Raji (cell line): ENCODE measurements at regions not wholly inside any gene's neighbourhood (a gene's known extent, or its start where the extent isn't known, plus 50 kb on each side); places are given as distances from the start of the nearest gene placed in this dataset.
A peak's percentile ranks its signal among the peaks of the same experiment; 100 is the strongest.

ENCODE experiments used
- POLR2A ChIP-seq: IDR thresholded peaks from 2 replicates; pipeline ENCODE4 v1.6.1; 2011; ENCODE audit warnings: low read depth, low read length, control low read depth; ENCODE audit not compliant: insufficient read depth

GRCh38 chr5:134468921-134469400 is 56.5 kb upstream of the JADE2 start:
- TF ChIP-seq POLR2A = no peak

DNA sequence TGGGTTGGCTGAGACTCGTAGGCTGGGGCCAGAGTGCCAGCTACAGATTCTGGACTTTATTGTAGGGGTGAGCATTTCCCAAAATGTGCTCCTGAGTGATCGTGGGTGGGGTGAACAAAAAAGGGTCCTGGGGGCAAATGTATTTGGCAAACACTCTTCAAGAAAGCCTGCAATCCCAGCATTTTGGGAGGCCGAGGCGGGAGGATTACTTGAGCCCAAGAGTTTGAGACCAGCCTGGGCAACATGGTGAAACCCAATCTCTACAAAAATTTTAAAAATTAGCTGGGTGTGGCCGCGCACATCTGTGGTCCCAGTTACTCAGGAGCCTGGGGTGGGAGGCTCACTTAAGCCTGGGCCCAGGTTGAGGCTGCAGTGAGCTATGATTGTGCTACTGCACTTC is 55.5 kb upstream of the CDKN2AIPNL start:
- TF ChIP-seq POLR2A = no peak

DNA sequence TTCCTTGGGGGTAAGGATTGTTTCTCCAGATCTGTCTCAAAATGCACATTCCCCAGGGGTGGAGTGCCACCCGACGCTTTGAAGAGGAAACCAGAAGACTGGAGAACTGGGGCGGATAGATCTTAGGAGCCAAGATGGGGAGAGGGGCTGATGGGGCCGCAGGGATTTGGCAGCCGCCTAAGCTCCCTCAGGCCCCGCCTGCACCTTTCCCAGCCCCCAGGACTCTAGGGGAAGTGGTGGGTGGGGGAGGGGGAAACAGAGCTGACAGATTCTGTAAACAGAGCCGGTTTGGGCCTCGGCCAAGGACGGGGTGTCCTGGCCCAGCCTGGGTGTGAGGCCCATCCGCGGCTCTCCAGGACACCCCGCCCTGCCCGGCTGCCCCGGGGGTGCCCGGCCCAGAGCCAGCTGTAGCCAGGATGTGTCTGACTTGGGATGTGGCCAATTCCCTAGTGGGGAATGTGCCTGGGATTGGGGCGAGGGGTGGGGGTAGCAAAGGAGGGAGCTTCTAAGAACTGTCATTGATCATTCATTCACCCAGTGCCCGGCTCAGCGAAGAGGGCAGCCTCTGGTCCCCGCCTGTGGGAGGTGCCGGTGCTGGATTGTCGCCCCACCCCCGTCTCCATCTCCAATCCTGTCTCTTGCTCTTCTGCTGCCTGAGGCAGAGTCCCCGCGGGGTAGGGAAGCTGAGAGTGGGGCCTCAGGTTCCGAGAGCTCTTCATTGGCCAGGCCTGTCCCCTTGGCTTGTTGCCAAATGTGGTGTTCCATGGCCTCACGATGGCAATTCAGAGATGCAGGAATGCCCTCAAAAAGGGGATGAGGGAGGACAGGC is 54.8 kb upstream of the CDKN2AIPNL start:
- no peak for TF ChIP-seq POLR2A

DNA sequence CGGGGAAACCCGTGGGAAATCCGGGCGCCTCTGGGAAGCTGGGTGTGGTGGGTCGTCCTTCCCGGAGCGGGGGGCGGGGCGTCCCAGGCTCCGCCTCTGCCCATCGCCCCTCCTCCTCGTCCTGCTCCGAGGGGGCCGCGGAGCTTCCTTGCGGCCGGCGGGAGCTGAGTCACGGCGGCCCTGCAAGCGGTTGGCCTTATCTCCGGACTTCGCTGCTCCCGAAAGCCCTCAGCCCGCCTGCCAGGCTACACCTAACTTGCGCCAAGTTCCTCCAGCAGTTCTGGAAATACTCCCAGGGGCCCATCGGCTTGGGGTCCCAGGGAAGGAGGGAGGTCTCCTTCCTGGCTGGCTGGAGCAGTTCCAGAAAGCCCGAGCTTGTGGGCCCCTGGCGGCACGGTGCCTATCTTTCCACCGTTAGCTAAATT is 54.1 kb upstream of the CDKN2AIPNL start:
- TF ChIP-seq POLR2A = peak; percentile 54; the same call in 1 of the 2 replicates

DNA sequence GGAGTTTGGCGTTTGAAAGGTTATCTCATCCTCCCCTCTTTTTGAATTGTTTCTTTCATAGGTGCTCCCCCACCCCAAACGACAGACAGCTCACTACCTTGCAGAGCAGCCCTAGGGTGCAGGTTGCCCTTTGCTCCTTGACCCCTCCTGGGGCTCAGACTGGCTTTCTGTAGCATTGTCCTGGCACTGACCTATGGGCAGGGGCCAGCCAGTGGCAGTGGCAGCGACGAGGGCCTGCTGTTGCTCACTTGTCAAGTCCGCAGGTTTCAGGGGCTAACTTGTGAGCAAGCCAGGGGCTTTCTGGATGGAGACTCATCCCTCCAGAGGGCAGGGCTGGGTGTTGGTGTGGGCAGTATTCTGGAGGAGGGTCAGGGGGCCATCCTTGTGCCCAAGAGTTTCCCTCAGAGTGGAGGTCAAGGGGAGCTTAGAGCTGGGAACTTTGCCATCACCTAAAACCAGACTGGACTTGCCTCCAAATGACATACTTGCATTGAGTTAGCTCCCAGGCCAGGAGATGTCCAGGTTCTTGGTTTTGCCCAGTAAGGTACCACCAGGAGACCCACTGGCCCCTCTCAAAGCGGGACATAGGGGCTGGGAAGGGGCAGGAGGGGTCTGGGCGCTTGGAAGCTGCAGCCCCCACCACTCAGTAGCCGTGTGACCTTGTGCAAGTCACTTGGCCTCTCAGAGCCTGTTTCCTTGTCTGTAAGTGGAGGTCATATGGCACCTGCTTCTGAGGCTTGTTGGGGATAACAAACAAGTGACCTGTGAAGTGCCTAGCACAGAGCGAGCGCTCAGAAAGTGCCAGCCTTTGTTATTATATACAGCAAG is 53.5 kb upstream of the CDKN2AIPNL start:
- no peak for TF ChIP-seq POLR2A

DNA sequence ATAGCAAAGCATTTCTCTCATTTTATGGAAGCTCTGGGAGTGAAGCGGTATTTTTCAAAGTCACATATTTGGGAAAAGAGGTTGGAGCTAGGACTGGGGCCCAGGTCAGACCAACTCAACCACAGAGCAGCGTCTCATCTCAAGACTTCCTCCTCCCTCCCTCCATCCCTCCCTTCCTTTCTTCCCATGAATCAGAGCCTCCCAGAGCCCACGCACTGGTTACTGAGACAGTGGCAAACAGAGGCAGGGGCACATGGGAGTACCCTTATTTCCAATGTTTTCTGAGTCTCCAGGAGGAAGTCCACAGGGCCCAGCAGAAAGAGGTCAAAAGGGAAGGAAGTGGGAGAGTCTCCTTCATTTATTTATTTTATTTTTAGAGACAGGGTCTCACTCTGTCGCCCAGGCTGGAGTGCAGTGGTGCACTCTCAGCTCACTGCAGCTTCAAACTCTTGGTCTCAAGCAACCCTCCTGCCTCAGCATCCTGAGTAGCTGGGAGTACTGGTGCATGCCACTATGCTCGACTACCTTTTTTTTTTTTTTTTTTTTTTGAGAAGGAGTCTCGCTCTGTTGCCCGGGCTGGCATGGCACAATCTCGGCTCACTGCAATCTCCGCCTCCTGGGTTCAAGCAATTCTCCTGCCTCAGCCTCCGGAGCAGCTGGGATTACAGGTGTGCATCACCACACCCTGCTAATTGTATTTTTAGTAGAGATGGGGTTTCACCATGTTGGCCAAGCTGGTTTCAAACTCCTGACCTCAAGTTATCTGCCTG is 52.5 kb upstream of the CDKN2AIPNL start:
- no peak for TF ChIP-seq POLR2A

DNA sequence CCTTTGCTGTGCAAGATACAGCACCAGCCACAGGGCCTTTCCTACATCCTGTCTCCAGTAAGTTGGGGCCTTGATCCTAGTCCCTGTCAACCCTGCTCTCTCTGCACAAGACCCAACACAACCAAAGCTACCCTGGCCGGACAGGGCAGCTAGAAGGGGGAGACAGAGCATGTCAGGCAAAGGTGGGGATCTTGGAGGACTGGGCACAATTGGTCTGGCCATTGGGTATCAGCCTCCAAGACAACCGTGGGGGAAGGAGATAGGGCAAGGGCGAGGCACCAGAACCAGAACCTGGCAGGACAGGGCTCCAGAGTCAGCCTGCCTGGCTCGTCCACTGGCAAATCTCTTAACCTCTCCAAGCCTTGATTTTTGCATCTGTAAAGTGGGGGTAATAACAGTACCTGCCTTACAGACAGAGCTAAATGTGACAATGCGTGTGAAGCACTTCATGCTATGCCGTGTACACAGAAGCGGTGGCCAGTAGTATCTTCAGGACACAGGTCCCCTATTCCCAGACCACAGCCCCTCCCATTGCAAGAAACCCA is 51.6 kb upstream of the CDKN2AIPNL start:
- no peak for TF ChIP-seq POLR2A

DNA sequence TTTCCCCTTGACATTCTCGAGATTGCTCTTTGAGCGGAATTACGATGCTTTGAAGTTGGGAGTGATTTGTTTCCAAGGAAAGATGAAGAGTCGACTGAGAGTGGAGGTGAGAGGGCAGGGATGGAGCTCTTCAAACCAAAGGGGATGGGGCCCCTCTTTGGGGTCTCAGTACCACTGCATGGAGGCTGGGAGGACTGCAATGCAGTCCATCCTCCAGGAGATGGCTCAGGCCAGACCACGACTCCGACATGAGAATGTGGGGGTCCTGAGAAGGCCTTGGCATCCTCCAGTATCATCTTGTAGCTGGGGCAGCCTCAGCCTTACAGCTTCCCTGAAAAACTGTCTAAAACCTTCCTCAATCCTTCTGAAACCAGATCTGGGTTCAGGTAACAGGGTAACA is 51.1 kb upstream of the CDKN2AIPNL start:
- no peak for TF ChIP-seq POLR2A

- TF ChIP-seq POLR2A = no peak
Measured at GRCh38 chr5:134462047-134462575, 50.4 kb upstream of the CDKN2AIPNL start.
